Keratinocyte (primary cell): ENCODE measurements at regions not wholly inside any gene's neighbourhood (a gene's known extent, or its start where the extent isn't known, plus 50 kb on each side); places are given as distances from the start of the nearest gene placed in this dataset.

Experiments
- DNase-seq: peaks from one replicate; pipeline ENCODE4 v3.0.0-alpha.2; 2011; ENCODE audit warnings: low read depth, missing footprints, low spot score
- FAIRE-seq: peaks from 2 replicates; lab custom pipeline; 2011; peaks lifted over from hg19 to GRCh38; lab: Jason Lieb, UNC
- H2AFZ ChIP-seq: 2 replicates; pipeline ENCODE4 v1.6.0; 2012; ENCODE audit warnings: low read length, control low read depth, inconsistent platforms; ENCODE audit not compliant: control insufficient read depth
- H3K27ac ChIP-seq: 2 replicates; pipeline ENCODE4 v1.5.1; 2011; ENCODE audit warnings: low read length; ENCODE audit not compliant: control insufficient read depth, insufficient read depth
- H3K27me3 ChIP-seq: 3 replicates; pipeline ENCODE4 v1.6.0; 2011; ENCODE audit warnings: low read length; ENCODE audit not compliant: control insufficient read depth, insufficient read depth; ENCODE audit errors: extremely low read depth
- H3K36me3 ChIP-seq, 2 experiments: 2 replicates in 1 of 2; 3 replicates in 1 of 2; pipeline ENCODE4 v1.5.1; 2011; ENCODE audit warnings: low read length in 2 of 2, mild to moderate bottlenecking in 1 of 2; ENCODE audit not compliant: control insufficient read depth in 2 of 2, insufficient read depth in 2 of 2; ENCODE audit errors: extremely low read depth in 1 of 2
- H3K4me1 ChIP-seq: 3 replicates; pipeline ENCODE4 v1.5.1; 2011; ENCODE audit warnings: low read length; ENCODE audit not compliant: control insufficient read depth, insufficient read depth; ENCODE audit errors: extremely low read depth
- H3K4me2 ChIP-seq: 3 replicates; pipeline ENCODE4 v1.6.0; 2011; ENCODE audit warnings: low read depth, low read length; ENCODE audit not compliant: control insufficient read depth, insufficient read depth; ENCODE audit errors: extremely low read depth
- H3K4me3 ChIP-seq, 3 experiments: fragments of 200-600 bp in 1 of 3; sonication (generic) in 1 of 3; 2 replicates in 2 of 3; 3 replicates in 1 of 3; pipeline ENCODE4 v1.5.1; 2011 to 2016; ENCODE audit warnings: low read length in 3 of 3, mild to moderate bottlenecking in 3 of 3, control low read depth in 2 of 3, inconsistent platforms in 1 of 3, low read depth in 1 of 3, mixed read lengths in 1 of 3, mixed run types in 1 of 3, moderate library complexity in 1 of 3; ENCODE audit not compliant: control insufficient read depth in 2 of 3, insufficient read depth in 2 of 3; ENCODE audit errors: extremely low read depth in 1 of 3
- H3K79me2 ChIP-seq: 2 replicates; pipeline ENCODE4 v1.6.0; 2012; ENCODE audit warnings: low read length; ENCODE audit not compliant: control insufficient read depth, insufficient read depth
- H3K9ac ChIP-seq: 3 replicates; pipeline ENCODE4 v1.6.0; 2011; ENCODE audit warnings: low read length; ENCODE audit not compliant: control insufficient read depth, insufficient read depth; ENCODE audit errors: extremely low read depth
- H3K9me1 ChIP-seq: 3 replicates; pipeline ENCODE4 v1.6.0; 2011; ENCODE audit warnings: low read length; ENCODE audit not compliant: control insufficient read depth, insufficient read depth; ENCODE audit errors: extremely low read depth
- H3K9me3 ChIP-seq: 2 replicates; pipeline ENCODE4 v1.5.1; 2012; ENCODE audit warnings: low read depth, low read length; ENCODE audit not compliant: control insufficient read depth
- H4K20me1 ChIP-seq: 3 replicates; pipeline ENCODE4 v1.6.0; 2011; ENCODE audit warnings: low read length; ENCODE audit not compliant: control insufficient read depth, insufficient read depth; ENCODE audit errors: extremely low read depth
- CTCF ChIP-seq, 3 experiments: IDR thresholded peaks in 1 of 3; conservative IDR thresholded peaks in 1 of 3; optimal IDR thresholded peaks in 1 of 3; 2 replicates in 2 of 3; 3 replicates in 1 of 3; pipeline versions ENCODE3 to v1.5.1; 2011; ENCODE audit warnings: low read length in 3 of 3, mild to moderate bottlenecking in 3 of 3, moderate library complexity in 2 of 3, control low read depth in 1 of 3, inconsistent platforms in 1 of 3; ENCODE audit not compliant: insufficient read depth in 2 of 3; ENCODE audit errors: extremely low read depth in 1 of 3
- EZH2 ChIP-seq: IDR thresholded peaks from one replicate; pipeline ENCODE4 v1.6.1; 2012; ENCODE audit warnings: inconsistent platforms, mild to moderate bottlenecking, low read length, moderate library complexity
- dilution Hi-C: fragments of 300-500 bp; cut with MboI; formaldehyde crosslinking; loops from one replicate; pipeline ENCODE4 v1.7.0; 2020; ENCODE audit warnings: low sequenced_read_pairs; ENCODE audit not compliant: extremely low pct_ligation_motif_present

- dilution Hi-C loops: no loop called here
- H2AFZ ChIP-seq: no peak overlapping the region
- H4K20me1 ChIP-seq: no peaks in the 10 kb centered on the region
- no peaks in the 10 kb centered on the region for H3K36me3 ChIP-seq
- H3K79me2 ChIP-seq: no peaks in the 10 kb centered on the region
- H3K9ac ChIP-seq: no peak overlapping the region
- H3K27ac ChIP-seq: no peak overlapping the region
- H3K4me1 ChIP-seq: no peaks in the 10 kb centered on the region
- H3K9me3 ChIP-seq: no peaks in the 10 kb centered on the region
- H3K4me3 ChIP-seq: no peak overlapping the region
- no peaks in the 10 kb centered on the region for H3K27me3 ChIP-seq
- no peaks in the 10 kb centered on the region for H3K9me1 ChIP-seq
- H3K4me2 ChIP-seq: no peak overlapping the region
- DNase-seq: no peak
- TF ChIP-seq EZH2: no peak
- TF ChIP-seq CTCF (optimal IDR thresholded peaks at IDR 0.05 in 1 of 3, IDR thresholded peaks at IDR 0.05 in 1 of 3, conservative IDR thresholded peaks at IDR 0.05 in 1 of 3; ENCODE audit: extremely low read depth in 1 of 3, insufficient read depth in 2 of 3, low read length in 3 of 3): no peak
- no peak for FAIRE-seq
Observed at GRCh38 chr11:116644201-116644940, 128.4 kb downstream of the BUD13 start.

GRCh38 chr11:116643521-116643920, 129.3 kb downstream of the BUD13 start:
- Histone ChIP-seq H3K36me3 (no peaks in the 10 kb centered on the region), H3K4me1 (no peaks in the 10 kb centered on the region), H4K20me1 (no peaks in the 10 kb centered on the region), H3K27me3 (no peaks in the 10 kb centered on the region), H2AFZ (no peak overlapping the region), H3K9ac (no peak overlapping the region), H3K4me2 (no peak overlapping the region), H3K79me2 (no peaks in the 10 kb centered on the region), H3K9me1 (no peaks in the 10 kb centered on the region), H3K4me3 (no peak overlapping the region), H3K9me3 (no peaks in the 10 kb centered on the region), H3K27ac (no peak overlapping the region)
- dilution Hi-C loops: no loop called here
- DNase-seq (no peak), FAIRE-seq (no peak)
- no peak for TF ChIP-seq CTCF (optimal IDR thresholded peaks at IDR 0.05 in 1 of 3, IDR thresholded peaks at IDR 0.05 in 1 of 3, conservative IDR thresholded peaks at IDR 0.05 in 1 of 3; ENCODE audit: extremely low read depth in 1 of 3, insufficient read depth in 2 of 3, low read length in 3 of 3)
- TF ChIP-seq EZH2: no peak
